Activated naive CD8-positive, alpha-beta T cell treated with anti-CD3 and anti-CD28 coated beads for 36 hours (primary cell): ENCODE measurements at regions not wholly inside any gene's neighbourhood (a gene's known extent, or its start where the extent isn't known, plus 50 kb on each side); places are given as distances from the start of the nearest gene placed in this dataset.
"Not testable (repeated sequence)": the region's sequence is repeated elsewhere in the genome, so short reads cannot be mapped to it uniquely, and the experiment has no call there.

Experiments used
- DNase-seq: peaks from one replicate; pipeline ENCODE4 v3.0.0; 2021
- H3K27ac Mint-ChIP-seq: one replicate; pipeline ENCODE4 v1.8.0; 2022; ENCODE audit warnings: mild to moderate bottlenecking, moderate library complexity, mixed read lengths
- H3K27me3 Mint-ChIP-seq: one replicate; pipeline ENCODE4 v1.8.0; 2022; ENCODE audit warnings: mild to moderate bottlenecking, mixed read lengths
- H3K36me3 Mint-ChIP-seq: one replicate; pipeline ENCODE4 v1.8.0; 2021; ENCODE audit warnings: mild to moderate bottlenecking, mixed read lengths
- H3K4me1 Mint-ChIP-seq: one replicate; pipeline ENCODE4 v1.8.0; 2021; ENCODE audit warnings: mixed read lengths
- H3K4me3 Mint-ChIP-seq: one replicate; pipeline ENCODE4 v1.8.0; 2022; ENCODE audit warnings: mild to moderate bottlenecking, moderate library complexity, mixed read lengths
- H3K9me3 Mint-ChIP-seq: one replicate; pipeline ENCODE4 v1.8.0; 2022; ENCODE audit warnings: mixed read lengths

DNA sequence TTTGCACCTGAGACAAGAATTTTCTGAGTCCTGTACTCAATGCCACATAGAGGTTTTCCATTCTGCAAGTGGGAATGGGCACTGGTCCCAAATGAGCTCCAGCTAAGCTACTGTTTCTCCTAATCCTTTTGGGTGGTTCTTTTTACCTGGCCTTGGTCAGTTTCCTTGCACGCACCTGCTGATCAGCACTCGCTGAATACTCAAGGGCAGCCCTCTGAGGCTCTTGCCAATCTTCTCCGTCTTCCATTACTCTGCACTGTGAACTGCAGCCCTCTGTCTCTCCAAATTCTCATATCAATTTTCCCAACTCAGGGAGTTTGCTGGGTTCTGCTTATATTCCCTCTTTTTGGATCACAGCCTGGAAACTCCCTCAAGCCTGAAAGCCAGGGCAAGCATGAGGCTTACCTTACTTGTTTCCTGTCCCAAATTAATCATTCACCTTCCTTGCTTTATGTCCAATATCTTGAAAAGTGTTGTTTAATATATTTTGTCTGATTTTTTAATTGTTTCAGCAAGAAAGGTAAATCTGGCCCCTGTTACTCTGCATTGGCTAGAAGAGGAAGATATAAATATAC, 138.0 kb upstream of the TBX18 start:
- Mint-ChIP-seq H3K9me3 (no peaks in the 10 kb centered on the region), H3K4me1 (no peaks in the 10 kb centered on the region), H3K27me3 (no peaks in the 10 kb centered on the region), H3K36me3 (no peaks in the 10 kb centered on the region), H3K27ac (no peak overlapping the region), H3K4me3 (no peak overlapping the region)
- no peak for DNase-seq

DNA sequence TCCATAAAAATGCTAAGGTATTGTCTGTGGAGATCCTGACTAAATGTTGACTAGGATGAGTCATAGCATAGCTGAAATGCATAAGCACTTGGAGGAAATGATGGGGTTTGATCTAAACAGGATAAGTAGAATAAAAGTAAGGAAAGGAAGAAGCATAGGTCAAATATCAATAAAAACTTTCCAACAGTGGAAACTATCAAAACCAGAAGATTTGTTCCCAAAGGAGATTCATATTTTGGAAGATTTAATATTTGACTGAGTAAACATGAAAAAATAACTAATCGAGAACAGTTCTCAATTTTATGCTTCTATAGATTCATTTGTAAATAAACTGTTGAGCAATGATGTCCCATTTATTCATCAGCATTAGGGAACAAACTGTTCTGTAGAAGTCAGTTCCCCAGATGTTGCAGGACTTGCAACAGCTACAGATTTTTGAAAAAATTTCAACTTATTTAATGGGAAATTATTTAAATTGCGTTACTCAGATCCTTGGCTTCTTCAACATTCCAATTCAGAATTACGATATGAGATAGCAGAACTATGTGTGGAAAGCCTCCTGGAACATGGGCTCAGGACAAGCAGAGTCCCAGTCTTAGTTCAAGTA, 133.7 kb upstream of the TBX18 start:
- Mint-ChIP-seq H3K27ac (no peak overlapping the region), H3K36me3 (no peaks in the 10 kb centered on the region), H3K27me3 (no peaks in the 10 kb centered on the region), H3K4me3 (no peak overlapping the region), H3K9me3 (no peaks in the 10 kb centered on the region), H3K4me1 (no peaks in the 10 kb centered on the region)
- no peak for DNase-seq

DNA sequence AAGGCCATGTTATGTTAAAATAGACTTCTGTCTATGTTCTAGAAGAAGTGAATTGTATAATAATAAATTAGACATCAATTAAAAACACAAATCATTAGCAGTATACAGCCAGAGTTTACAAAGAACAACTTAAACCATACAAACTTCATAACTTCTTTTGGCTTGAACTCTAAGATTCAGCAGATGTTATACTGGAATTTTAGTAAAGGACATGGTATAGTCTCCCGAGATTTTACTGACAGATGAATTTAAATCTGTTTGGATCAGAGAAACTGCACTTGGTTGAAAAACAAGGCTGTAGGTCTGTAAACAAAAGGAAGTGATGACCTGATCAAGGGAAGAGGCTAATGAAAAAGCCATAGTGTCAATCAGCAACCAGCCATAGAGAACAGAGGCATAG, 132.6 kb upstream of the TBX18 start:
- Mint-ChIP-seq H3K27ac (no peak overlapping the region), H3K27me3 (no peaks in the 10 kb centered on the region), H3K4me1 (no peaks in the 10 kb centered on the region), H3K4me3 (no peak overlapping the region), H3K36me3 (no peaks in the 10 kb centered on the region), H3K9me3 (no peaks in the 10 kb centered on the region)
- no peak for DNase-seq

DNA sequence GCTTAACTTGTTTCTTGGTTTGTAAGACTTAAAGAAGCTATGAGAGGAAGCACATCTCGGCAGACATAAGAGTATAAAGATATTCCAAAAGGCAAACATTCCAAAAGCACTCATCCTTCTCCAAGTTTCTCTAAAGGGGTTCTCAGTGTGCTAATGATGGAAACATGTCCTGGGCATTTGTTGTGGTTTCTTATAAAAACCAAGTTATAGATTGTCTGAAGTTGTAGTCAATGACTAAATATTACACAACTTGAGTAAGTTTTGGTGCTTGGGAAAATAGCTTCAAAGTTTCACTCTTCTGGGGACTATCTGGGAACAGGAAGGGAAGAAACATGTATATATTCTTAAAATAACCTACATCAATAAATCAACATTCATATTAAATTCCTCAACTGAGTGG, 128.3 kb upstream of the TBX18 start:
- no peak for DNase-seq
- no peaks in the 10 kb centered on the region for H3K27me3 Mint-ChIP-seq
- H3K36me3 Mint-ChIP-seq = no peaks in the 10 kb centered on the region
- H3K27ac Mint-ChIP-seq = no peak overlapping the region
- H3K4me1 Mint-ChIP-seq = no peaks in the 10 kb centered on the region
- H3K4me3 Mint-ChIP-seq = no peak overlapping the region
- no peaks in the 10 kb centered on the region for H3K9me3 Mint-ChIP-seq

DNA sequence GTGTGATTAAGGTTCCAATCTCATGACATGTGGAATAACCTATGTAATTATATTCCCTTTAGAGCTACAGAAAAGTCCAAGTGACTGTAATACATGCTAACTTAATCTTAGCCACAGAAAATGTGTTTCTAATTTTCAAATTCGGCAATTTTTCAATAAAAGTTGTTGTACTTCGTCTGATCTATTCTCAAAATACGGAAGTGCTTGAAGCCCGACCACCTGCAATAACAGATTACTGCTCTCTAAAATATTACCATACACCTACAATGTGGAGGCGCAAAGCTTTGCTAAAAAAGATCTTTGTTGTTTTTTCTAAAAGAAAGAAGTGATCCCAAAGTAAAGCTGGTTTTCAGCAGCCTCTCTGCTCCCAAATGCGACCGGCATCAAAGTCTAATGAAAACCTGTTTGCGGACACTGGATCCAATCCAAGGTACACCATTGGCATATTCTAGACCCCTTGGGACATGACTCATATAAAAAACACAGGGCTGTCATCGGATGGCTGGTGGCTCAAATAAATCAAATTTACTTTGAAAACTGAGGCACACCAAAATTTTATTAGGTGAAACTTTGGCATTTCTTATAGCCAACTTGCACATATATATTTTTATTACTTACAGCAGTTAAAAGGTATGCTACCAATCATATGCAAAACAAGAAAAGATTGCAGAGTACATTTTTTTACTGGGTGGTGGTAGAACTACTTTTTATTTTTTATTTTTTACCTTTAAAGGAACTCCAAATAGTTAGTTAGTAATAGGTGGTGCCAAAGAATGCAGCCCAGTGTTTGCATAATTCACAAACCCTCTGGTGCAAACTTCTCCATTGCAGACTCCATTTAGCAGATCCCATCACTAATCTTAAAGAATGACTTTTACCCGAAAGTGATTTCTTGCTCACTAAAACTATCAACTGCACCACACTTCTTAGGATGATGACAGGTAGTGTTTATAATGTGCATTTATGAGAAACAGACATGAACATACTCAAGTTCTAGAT, 118.7 kb upstream of the TBX18 start:
- H3K36me3 Mint-ChIP-seq = no peaks in the 10 kb centered on the region

DNA sequence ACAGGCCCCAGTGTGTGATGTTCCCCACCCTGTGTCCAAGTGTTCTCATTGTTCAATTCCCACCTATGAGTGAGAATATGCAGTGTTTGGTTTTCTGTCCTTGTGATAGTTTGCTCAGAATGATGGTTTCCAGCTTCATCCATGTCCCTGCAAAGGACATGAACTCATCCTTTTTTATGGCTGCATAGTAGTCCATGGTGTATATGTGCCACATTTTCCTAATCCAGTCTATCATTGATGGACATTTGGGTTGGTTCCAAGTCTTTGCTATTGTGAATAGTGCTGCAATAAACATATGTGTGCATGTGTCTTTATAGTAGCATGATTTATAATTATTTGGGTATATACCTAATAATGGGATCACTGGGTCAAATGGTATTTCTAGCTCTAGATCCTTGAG, 115.0 kb upstream of the TBX18 start:
- not testable (repeated sequence) for H3K4me1 Mint-ChIP-seq, H3K9me3 Mint-ChIP-seq, H3K36me3 Mint-ChIP-seq, H3K4me3 Mint-ChIP-seq, DNase-seq, H3K27ac Mint-ChIP-seq, H3K27me3 Mint-ChIP-seq

More for the DNA sequence above, 118.7 kb upstream of the TBX18 start:
- Mint-ChIP-seq H3K27me3 (no peaks in the 10 kb centered on the region), H3K4me3 (no peak overlapping the region), H3K4me1 (no peaks in the 10 kb centered on the region), H3K9me3 (no peaks in the 10 kb centered on the region), H3K27ac (no peak overlapping the region)
- DNase-seq = no peak

DNA sequence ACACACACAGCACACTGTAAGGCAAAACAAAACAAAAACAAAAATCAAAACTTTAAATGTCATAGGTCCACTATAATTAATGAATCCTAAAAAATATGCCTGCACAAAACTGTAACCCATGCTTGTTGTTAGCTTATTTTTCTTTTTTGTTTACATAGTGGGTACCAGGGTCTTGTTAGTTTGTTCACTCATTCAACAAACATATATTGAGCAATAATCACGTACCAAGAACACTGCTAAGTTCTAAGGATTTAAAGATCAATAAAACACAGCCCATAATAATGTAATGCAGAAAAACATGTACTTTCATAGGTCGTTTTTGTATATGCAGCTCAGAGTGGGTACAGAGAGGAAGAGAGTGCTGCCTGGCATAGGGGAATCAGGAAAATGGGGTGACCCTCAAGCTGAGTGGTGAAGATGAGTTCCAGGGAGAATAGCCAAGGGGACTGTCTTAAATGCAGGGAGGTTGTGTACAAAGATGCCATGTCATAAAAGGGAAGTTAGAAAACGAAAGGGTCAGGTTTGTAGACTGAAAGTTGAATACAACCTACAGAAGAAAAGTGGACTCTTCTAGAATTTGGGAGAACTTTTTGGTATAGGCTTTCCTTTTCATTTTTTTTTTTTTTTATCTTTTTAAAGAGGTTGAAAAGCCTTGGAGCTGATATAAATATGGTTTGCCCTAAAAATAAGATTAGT, 113.3 kb upstream of the TBX18 start:
- Mint-ChIP-seq H3K36me3 (no peaks in the 10 kb centered on the region), H3K4me1 (no peaks in the 10 kb centered on the region), H3K27me3 (no peaks in the 10 kb centered on the region), H3K4me3 (no peak overlapping the region), H3K27ac (no peak overlapping the region), H3K9me3 (no peaks in the 10 kb centered on the region)
- no peak for DNase-seq

DNA sequence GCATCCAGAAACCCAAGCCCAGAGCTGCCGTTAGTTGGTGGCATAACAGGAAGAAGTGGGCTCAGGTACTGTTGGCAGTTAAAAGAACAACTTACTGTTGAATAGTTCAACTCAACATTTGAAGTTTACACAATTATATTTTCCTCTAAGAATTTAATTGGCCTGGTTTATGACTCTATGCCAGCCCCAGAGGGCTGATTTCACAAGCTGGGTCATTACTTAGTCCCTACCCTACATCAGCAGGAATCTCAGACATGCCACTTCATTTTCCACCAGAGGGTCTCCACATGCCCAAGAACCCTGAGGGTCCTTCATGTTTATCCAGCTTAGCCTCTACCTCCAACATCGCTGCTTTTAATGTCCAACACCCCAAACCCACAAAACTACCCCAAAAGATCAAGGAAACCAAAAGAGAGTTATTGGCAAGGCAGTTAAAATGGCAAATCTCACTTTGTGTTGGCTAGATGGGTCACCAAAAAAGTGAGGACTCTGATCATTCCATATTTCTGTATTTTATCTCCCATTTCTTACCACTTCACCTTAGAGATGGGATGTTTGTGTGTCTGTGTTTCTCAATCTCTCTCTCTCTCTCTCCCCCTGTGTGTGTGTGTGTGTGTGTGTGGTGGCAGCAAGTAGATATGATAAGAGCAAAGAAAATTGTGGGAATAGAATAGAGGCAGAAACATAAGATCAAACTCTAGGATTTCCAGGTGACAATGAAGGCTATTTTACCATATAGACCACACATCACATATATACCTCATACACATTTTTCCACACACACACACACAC, 112.5 kb upstream of the TBX18 start:
- H3K9me3 Mint-ChIP-seq = no peaks in the 10 kb centered on the region
- H3K27me3 Mint-ChIP-seq = no peaks in the 10 kb centered on the region
- no peak overlapping the region for H3K27ac Mint-ChIP-seq
- H3K36me3 Mint-ChIP-seq = no peaks in the 10 kb centered on the region
- H3K4me1 Mint-ChIP-seq = no peaks in the 10 kb centered on the region
- H3K4me3 Mint-ChIP-seq = no peak overlapping the region
- DNase-seq = no peak

DNA sequence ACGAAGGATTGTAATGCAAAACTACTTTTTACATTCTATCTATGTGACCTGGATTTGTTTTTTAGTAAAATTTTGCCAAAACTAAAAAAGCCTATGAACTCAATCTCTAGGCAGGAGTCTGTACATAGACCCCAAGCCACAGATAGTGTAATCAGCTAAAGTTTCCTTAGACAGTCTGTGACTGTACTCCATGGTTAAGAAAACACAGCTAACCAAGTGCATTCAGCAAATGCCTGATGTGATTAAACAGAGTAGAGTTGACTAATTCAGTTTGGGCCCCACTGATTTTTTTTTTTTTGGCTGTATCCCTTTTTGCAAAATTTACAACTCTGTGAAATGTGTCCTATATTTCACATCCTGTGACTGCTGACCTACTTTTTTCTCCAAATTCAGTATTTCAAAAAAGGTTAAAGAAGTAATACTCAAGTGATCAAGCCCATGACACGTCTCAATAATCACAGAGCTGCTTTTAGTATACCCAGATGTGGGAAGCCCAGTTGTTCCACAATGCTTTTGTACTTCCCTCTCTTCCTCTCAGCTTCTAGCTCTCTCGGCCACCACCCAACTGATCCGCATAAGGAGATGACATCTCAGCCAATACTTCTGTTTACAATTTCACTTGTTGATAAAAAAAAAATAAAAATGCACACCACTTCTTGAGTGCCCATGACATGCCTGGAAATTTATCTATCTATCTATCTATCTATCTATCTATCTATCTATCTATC, 108.8 kb upstream of the TBX18 start:
- no peak for DNase-seq
- H3K36me3 Mint-ChIP-seq = no peaks in the 10 kb centered on the region
- no peaks in the 10 kb centered on the region for H3K4me1 Mint-ChIP-seq
- H3K9me3 Mint-ChIP-seq = no peaks in the 10 kb centered on the region
- H3K27me3 Mint-ChIP-seq = no peaks in the 10 kb centered on the region
- no peak overlapping the region for H3K4me3 Mint-ChIP-seq
- H3K27ac Mint-ChIP-seq = no peak overlapping the region

DNA sequence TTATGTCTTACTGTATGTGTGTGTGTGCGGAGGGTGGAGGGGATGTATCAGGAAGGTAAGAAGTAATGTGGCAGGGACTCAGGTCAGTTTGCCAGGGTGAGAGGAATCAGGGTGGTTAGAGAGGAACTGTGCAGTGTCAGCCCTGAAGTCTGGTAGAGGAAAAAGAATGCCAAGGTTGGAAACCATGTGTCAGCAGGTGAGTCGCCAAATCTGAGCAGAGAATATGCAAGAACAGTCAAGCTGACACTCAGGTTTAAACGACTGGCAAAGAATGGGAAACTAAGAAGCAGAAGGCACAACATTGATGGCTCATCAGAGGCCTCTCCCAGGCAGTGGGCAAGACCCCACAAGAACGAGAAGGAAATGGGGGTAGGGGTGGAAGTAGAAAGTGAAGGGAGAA, 107.5 kb upstream of the TBX18 start:
- Mint-ChIP-seq H3K27me3 (no peaks in the 10 kb centered on the region), H3K4me1 (no peaks in the 10 kb centered on the region), H3K9me3 (no peaks in the 10 kb centered on the region)

DNA sequence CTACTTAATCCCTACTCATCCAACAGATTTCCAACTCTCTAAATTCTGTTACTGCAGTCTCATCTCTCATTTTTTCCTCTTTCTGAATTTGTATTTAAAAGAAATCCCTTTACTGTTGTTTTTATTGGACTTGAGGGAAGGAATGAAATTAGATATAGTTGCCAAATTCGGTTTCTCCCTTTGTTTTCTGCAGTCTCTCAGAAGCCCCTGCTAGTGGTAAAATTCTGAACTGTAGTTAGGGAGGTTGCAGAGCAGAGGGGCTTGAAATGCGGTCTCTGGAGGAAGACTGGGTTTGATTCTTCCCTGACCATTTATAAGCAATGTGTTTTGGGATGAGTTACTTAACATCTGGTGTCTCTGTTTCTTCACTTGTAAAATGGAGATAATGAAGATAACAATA, 106.3 kb upstream of the TBX18 start:
- H3K36me3 Mint-ChIP-seq = no peaks in the 10 kb centered on the region
- no peaks in the 10 kb centered on the region for H3K9me3 Mint-ChIP-seq
- no peaks in the 10 kb centered on the region for H3K4me1 Mint-ChIP-seq
- H3K27ac Mint-ChIP-seq = no peak overlapping the region
- H3K4me3 Mint-ChIP-seq = no peak overlapping the region
- no peaks in the 10 kb centered on the region for H3K27me3 Mint-ChIP-seq
- DNase-seq = no peak

More for the DNA sequence above, 107.5 kb upstream of the TBX18 start:
- Mint-ChIP-seq H3K36me3 (no peaks in the 10 kb centered on the region), H3K4me3 (no peak overlapping the region), H3K27ac (no peak overlapping the region)
- DNase-seq = no peak

DNA sequence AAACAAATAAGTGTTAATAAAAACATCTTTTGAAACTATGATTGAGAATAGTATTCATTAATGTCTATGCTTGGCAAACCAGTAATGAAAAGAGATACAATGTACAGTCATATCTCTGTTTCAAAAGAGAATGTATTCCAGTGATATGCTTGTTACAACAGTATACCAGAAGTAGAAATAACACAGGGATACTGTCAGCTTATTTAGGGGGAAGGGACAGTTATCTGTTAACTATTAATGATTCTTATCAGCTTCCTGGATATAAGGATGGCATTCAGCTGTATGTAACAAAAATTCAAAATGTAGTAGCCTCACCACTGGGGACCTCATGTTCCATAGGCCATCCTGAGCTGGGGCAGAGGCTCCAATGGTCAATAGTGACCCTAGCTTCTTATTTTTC, 103.8 kb upstream of the TBX18 start:
- no peak for DNase-seq
- Mint-ChIP-seq H3K4me1 (no peaks in the 10 kb centered on the region), H3K4me3 (no peak overlapping the region), H3K9me3 (no peaks in the 10 kb centered on the region), H3K27me3 (no peaks in the 10 kb centered on the region), H3K27ac (no peak overlapping the region), H3K36me3 (no peaks in the 10 kb centered on the region)

DNA sequence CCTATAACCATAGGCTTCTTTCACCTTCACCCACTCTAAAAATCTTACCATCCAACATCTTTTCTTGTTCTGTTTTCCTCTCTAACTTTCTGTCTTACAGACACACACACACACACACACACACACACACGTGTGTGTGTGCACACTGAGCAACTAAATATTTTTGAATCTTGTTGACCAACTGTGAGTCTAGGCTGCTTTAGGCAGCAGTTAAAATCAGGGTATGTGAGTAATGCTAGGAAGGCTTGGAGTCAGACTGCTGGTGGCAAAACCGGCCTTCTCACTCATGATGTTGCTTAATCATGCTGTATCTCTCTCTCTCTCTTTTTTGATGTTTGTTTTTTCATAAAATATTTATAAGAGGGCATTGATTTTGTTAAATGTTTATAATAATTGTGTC, 103.1 kb upstream of the TBX18 start:
- no peak for DNase-seq

DNA sequence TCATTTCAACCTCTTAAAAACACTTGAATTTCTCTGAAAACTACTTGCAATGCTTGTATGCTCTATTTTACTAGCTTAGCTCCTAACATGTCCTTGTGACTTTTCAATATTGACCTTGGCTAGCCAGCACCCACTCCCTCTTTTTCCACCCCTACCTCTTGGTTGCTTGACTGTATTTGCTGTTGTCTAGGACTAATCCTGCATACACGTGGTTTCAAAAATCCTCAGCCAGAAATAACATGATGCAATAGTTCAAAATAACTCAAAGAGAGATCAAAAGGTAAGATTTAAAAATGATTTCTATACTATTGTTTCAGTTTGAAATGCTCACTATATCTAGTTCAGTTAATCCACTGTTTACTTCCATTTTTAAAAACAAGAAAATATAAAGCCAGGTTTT, 102.3 kb upstream of the TBX18 start:
- Mint-ChIP-seq H3K36me3 (no peaks in the 10 kb centered on the region), H3K4me1 (no peaks in the 10 kb centered on the region), H3K9me3 (no peaks in the 10 kb centered on the region), H3K4me3 (no peak overlapping the region), H3K27ac (no peak overlapping the region), H3K27me3 (no peaks in the 10 kb centered on the region)
- no peak for DNase-seq

More for the DNA sequence above, 103.1 kb upstream of the TBX18 start:
- Mint-ChIP-seq H3K27ac (no peak overlapping the region), H3K4me3 (no peak overlapping the region), H3K27me3 (no peaks in the 10 kb centered on the region), H3K4me1 (no peaks in the 10 kb centered on the region), H3K36me3 (no peaks in the 10 kb centered on the region), H3K9me3 (no peaks in the 10 kb centered on the region)
